OCI-M2 (cell line): ENCODE measurements at regions not wholly inside any gene's neighbourhood (a gene's known extent, or its start where the extent isn't known, plus 50 kb on each side); places are given as distances from the start of the nearest gene placed in this dataset.
"Not testable (repeated sequence)": the region's sequence is repeated elsewhere in the genome, so short reads cannot be mapped to it uniquely, and the experiment has no call there.

ENCODE experiments used
- DNase-seq: peaks from one replicate; lab custom pipeline; 2025; ENCODE audit not compliant: unreplicated experiment; lab: John Stamatoyannopoulos, UW

- no peak for DNase-seq
Observed at GRCh38 chr7:52382731-52383130, 652.7 kb upstream of the POM121L12 start.

- no peak for DNase-seq
Observed at GRCh38 chr7:52369922-52370321, 665.5 kb upstream of the POM121L12 start.

DNA sequence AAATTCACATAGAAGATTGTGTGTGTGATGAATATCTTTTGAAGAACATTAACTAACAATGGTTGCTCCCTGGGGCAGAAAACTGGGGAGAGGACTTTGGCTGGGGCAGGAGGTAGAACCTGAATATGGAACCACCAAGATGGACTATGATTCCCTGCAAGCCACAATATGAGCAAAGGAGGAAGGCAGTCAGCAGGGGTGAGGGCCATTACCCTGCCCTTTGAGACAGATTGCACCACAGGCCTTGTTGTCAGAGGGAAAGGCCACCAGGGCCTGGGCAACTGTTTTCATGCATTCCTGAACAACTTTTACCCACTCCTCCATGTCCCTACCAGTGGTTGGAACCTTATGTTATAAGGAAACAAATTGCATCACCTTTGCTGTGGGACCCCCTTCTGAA lies 670.1 kb upstream of the POM121L12 start:
- no peak for DNase-seq

- no peak for DNase-seq
Observed at GRCh38 chr7:52362521-52362920, 672.9 kb upstream of the POM121L12 start.

- no peak for DNase-seq
Observed at GRCh38 chr7:52360541-52360940, 674.9 kb upstream of the POM121L12 start.

GRCh38 chr7:52355053-52355452 lies 680.4 kb upstream of the POM121L12 start:
- DNase-seq: no peak

DNA sequence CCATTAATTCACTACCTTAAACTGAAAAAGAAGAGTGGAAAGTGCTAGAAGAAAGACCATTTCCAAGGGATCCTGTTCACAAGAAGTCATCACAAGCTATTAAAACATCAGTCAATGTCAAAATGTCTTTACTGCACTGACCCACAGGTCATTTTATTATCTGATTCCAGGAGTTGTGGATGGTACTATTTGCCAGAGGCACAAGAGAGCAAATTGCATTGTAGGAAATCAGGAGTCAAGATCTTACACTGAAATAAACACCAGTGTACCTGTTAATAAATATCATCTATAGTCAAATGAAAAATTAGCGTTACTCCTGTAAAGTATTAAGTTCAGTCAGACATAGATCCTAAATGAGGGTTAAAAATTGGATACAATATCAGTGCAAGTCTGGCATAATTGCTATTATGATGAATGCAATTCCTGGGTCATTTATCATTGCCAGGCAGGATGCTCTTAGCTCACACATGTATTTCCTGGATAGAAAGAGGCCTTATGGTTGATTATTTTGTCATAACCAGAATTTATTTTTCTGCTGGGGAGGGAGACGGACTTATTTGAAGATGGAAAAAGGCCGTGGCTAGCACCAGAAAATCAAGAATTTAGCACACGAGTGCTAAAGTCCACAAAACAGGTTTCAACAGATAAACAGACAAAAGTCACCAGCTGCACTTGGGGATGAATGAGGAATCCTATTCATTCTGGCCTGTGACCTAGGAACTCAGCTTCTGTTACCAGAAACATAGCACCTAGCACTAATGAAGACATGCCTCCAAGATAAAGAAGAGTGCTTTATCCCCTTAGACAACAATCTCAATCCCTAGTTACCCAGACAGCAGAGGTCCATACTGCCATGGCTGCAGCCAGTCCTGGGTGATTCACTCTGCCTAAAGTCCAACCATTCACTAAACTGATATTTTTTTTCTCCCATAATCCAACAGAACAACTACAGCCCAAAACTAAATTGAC lies 683.1 kb upstream of the POM121L12 start:
- DNase-seq: no peak

DNA sequence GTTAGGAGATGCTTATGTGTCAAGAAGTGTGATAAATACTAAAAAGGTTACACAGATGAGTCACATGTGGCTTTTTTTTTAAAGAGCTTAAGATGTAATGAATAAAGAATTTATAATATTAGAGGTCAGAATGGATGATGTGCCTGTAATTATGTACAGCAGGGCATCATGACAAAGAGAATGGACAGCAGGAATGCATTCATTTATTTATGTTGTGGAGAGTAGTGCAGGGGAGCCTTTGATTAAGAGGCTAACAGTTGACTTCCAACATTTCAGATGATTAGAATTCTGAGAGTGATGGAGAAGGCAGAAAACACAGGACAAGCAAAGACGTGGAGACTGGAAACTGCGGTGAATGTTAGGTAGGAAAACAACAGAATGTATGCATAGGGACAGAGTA lies 691.4 kb upstream of the POM121L12 start:
- DNase-seq: no peak

GRCh38 chr7:52340067-52340466 lies 695.4 kb upstream of the POM121L12 start:
- DNase-seq: no peak

- not testable (repeated sequence) for DNase-seq
Observed at GRCh38 chr7:52328328-52328727, 707.1 kb upstream of the POM121L12 start.

GRCh38 chr7:52325237-52325636 lies 710.2 kb upstream of the POM121L12 start:
- no peak for DNase-seq

GRCh38 chr7:52323202-52323746 lies 712.2 kb upstream of the POM121L12 start:
- no peak for DNase-seq

DNA sequence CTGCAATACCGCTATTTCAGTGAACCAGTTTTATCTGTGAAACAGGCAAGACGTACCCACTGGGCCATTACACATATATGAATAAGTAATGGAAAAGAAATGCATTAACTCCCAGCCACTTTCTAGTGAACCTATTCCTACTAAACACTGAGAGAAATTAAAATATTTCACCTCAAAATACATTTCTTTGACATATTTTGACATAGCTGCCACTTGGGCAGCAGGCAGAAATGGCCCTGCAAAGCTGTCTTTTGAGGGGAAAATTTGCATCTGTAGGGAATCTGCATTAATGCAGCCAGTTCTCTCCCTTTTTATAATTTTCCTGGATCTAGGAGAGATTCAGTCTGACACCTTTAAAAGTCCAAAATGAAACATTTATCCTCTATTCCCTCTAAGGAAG lies 714.8 kb upstream of the POM121L12 start:
- DNase-seq: no peak

- DNase-seq: no peak
Observed at GRCh38 chr7:52317921-52318320, 717.5 kb upstream of the POM121L12 start.

DNA sequence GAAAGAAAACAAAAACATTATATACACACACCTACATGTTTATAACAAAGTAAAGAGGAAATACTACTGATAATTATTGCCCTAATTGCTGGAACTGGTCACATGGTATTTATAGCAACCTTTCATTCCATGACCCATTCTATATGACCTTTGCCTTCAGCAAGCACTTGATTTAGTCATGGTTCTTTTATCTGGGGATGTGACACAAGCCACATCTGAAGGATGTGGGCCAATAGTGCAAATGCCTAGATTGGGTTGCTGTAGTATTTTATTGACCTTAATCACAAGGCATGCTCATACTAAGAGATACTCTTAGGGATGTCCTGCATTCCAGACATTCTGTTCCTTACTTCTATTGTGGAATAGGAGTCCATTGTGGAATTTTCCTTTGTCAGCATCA lies 723.5 kb upstream of the POM121L12 start:
- DNase-seq: no peak

- DNase-seq: no peak
Observed at GRCh38 chr7:52309631-52310030, 725.8 kb upstream of the POM121L12 start.

DNA sequence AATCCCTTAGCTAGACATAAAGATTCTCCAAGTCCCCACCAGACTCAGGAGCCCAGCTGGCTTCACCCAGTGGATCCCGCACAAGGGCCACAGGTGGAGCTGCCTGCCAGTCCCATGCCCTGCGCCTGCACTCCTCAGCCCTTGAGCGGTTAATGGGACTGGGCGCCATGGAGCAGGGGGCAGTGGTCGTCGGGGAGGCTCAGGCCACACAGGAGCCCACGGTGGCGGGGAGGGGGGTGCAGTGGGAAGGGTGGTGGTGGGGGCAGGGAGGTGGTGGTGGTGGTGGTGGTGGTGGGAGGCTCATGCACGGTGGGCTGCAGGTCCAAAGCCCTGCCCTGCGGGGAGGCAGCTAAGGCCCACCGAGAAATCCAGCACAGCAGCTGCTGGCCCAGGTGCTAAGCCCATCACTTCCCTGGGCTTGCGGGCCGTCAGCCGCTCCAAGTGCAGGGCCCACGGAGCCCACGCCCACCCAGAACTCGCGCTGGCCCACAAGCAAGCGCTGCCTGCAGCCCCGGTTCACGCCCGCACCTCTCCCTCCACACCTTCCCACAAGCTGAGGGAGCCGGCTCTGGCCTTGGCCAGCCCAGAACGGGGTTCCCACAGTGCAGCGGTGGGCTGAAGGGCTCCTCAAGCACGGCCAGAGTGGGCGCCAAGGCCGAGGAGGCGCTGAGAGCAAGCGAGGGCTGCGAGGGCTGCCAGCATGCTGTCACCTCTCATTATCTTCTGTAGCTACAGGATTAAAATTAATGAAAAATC lies 732.5 kb upstream of the POM121L12 start:
- DNase-seq: no peak

DNA sequence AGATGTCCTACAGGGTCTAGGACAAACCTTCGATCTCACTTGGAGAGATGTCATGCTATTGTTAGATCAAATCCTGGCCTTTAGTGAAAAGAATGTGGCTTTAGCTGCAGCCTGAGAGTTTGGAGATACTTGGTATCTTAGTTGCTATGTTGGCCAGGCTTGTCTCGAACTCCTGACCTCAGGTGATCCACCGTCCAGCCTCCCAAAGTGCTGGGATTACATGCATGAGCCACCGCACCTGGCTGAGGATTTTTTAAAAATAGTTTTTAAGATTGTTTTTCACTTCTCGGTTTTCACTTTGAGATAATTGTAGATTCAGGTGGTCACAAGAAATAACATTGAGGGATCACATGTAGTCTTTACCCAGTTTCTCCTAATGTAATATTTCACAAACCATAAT lies 738.3 kb upstream of the POM121L12 start:
- no peak for DNase-seq

- no peak for DNase-seq
Observed at GRCh38 chr7:52294942-52295341, 740.5 kb upstream of the POM121L12 start.

DNA sequence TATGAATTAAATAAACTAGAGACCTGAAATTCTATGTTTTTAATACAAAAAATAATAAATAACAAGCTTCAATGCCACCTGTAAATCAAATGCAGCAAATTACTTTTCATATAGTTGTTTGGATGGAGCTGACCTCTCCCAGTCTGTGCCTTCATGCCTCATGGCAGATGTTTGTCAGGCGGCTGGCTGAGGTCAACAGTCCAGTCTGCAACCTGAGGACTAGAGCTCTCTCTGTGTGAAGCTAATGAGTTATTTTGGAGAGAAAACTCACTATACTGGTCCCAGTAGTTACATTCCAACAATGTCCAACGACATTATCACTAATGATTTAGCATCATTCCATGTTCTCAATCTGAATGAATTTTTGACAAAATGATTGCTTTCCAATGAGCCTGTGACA lies 746.2 kb upstream of the POM121L12 start:
- DNase-seq: no peak

- DNase-seq: no peak
Observed at GRCh38 chr7:52287698-52288097, 747.7 kb upstream of the POM121L12 start.

DNA sequence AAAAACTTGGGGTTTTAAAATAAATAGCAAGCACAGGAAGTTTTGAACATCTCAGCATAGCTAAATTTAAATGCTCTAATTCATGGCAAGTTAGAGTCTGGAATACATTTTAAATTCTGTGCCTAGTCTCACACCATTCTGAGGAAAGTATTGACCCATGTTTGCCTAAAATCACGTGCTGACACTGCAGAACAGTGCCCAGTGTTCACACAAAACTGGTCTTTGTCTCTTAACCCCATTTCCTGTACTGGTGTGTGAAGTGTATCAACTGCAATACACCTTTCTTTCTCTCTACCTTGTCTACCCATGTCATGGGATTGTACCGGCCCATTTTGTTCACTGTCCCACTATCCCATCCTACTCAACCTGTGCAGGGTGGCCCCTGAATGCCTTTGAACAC lies 749.7 kb upstream of the POM121L12 start:
- no peak for DNase-seq
